CD4-positive, alpha-beta T cell (primary cell): ENCODE measurements at regions not wholly inside any gene's neighbourhood (a gene's known extent, or its start where the extent isn't known, plus 50 kb on each side); places are given as distances from the start of the nearest gene placed in this dataset.

Source experiments
- ATAC-seq: fragments of 200-7000 bp; cut with Tn5 transposase; one replicate; pipeline ENCODE4 v1.10.0; 2022; ENCODE audit warnings: mild to moderate bottlenecking; ENCODE audit not compliant: poor library complexity
- CTCF ChIA-PET: fragments of 350-600 bp; sonication (Branson Sonifier 250); formaldehyde crosslinking; loops from one replicate; lab custom pipeline; 2021; ENCODE audit warnings: antibody characterized with exemption, inconsistent platforms; lab: Charles Lee
- POLR2A ChIA-PET: fragments of 350-600 bp; sonication (Branson Sonifier 250); formaldehyde crosslinking; loops from one replicate; lab custom pipeline; 2021; ENCODE audit warnings: antibody characterized with exemption, inconsistent platforms; lab: Charles Lee
- DNase-seq, 14 experiments: peaks; one replicate each; pipeline ENCODE4 v3.0.0-alpha.2; 2013 to 2020; ENCODE audit warnings: mixed read lengths in 2 of 14
- H3K27ac ChIP-seq, 2 donors: one replicate each; pipeline versions ENCODE4 v1.5.1 to v1.7.0; 2013; ENCODE audit warnings: low read length in 2 of 2, low read depth in 1 of 2, mild to moderate bottlenecking in 1 of 2
- H3K27me3 ChIP-seq, 2 experiments: 1 replicate in 1 of 2; 2 replicates in 1 of 2; pipeline versions ENCODE4 v1.6.1 to v1.7.0; 2013; ENCODE audit warnings: low read length in 2 of 2, control low read depth in 1 of 2, mild to moderate bottlenecking in 1 of 2, moderate library complexity in 1 of 2; ENCODE audit not compliant: insufficient read depth in 2 of 2, control insufficient read depth in 1 of 2
- H3K36me3 ChIP-seq: one replicate; pipeline ENCODE4 v1.6.1; 2013; ENCODE audit warnings: low read length, control low read depth; ENCODE audit not compliant: insufficient read depth
- H3K4me1 ChIP-seq: one replicate; pipeline ENCODE4 v1.6.1; 2013; ENCODE audit warnings: low read length, control low read depth; ENCODE audit not compliant: insufficient read depth
- H3K4me3 ChIP-seq: one replicate; pipeline ENCODE4 v1.5.1; 2013; ENCODE audit warnings: mild to moderate bottlenecking, low read length, moderate library complexity
- H3K9me3 ChIP-seq, 2 experiments: 1 replicate in 1 of 2; 2 replicates in 1 of 2; pipeline versions ENCODE4 v1.6.1 to v1.7.0; 2013; ENCODE audit warnings: low read length in 2 of 2, mild to moderate bottlenecking in 2 of 2, control low read depth in 1 of 2, moderate library complexity in 1 of 2; ENCODE audit not compliant: control insufficient read depth in 1 of 2, insufficient read depth in 1 of 2
- H3K27ac Mint-ChIP-seq: one replicate; pipeline ENCODE4 v1.8.0; 2020; ENCODE audit warnings: mixed read lengths
- H3K27me3 Mint-ChIP-seq: one replicate; pipeline ENCODE4 v1.8.0; 2021; ENCODE audit warnings: mixed read lengths
- H3K36me3 Mint-ChIP-seq: one replicate; pipeline ENCODE4 v1.8.0; 2021; ENCODE audit warnings: low read depth, mixed read lengths
- H3K4me1 Mint-ChIP-seq: one replicate; pipeline ENCODE4 v1.8.0; 2021; ENCODE audit warnings: low read depth, mixed read lengths
- H3K4me3 Mint-ChIP-seq: one replicate; pipeline ENCODE4 v1.8.0; 2020; ENCODE audit warnings: mild to moderate bottlenecking, mixed read lengths
- H3K9me3 Mint-ChIP-seq: one replicate; pipeline ENCODE4 v1.8.0; 2020; ENCODE audit warnings: mixed read lengths
- CTCF ChIP-seq: fragments of 200-600 bp; IDR thresholded peaks from one replicate; pipeline ENCODE4 v1.8.0; 2022; ENCODE audit warnings: antibody characterized with exemption, mild to moderate bottlenecking
- intact Hi-C, 2 experiments: fragments of 100-400 bp; cut with DNase I in 1 of 2; cut with micrococcal nuclease in 1 of 2; formaldehyde crosslinking; loops; one replicate each; pipeline versions ENCODE4 v1.15.1 to v1.9.0; 2023 to 2025; cut with DNase I, micrococcal nuclease

- no peak for TF ChIP-seq CTCF
- Mint-ChIP-seq H3K4me1 (no peaks in the 10 kb centered on the region), H3K36me3 (no peaks in the 10 kb centered on the region), H3K9me3 (peaks cover 9% of the 10 kb centered on the region), H3K27ac (no peak overlapping the region), H3K4me3 (no peak overlapping the region), H3K27me3 (no peaks in the 10 kb centered on the region)
- intact Hi-C loops, result no loop called here
- DNase-seq (no peak), ATAC-seq (no peak)
- Histone ChIP-seq H3K9me3 (peaks cover 0 to 4% of the 10 kb centered on the region in 2 experiments), H3K27ac (no peak overlapping the region), H3K36me3 (no peaks in the 10 kb centered on the region), H3K27me3 (no peaks in the 10 kb centered on the region), H3K4me3 (no peak overlapping the region), H3K4me1 (no peaks in the 10 kb centered on the region)
- POLR2A ChIA-PET, result no interaction called here
- CTCF ChIA-PET, result no interaction called here
These were observed 981.0 kb upstream of the CDH2 start for GRCh38 chr18:29157905-29158304.

GRCh38 chr18:29157057-29157780 lies 980.3 kb upstream of the CDH2 start:
- Mint-ChIP-seq H3K36me3 (no peaks in the 10 kb centered on the region), H3K4me3 (no peak overlapping the region), H3K4me1 (no peaks in the 10 kb centered on the region), H3K27me3 (no peaks in the 10 kb centered on the region), H3K27ac (no peak overlapping the region), H3K9me3 (peaks cover 10% of the 10 kb centered on the region)
- DNase-seq, result no peak
- H3K27ac ChIP-seq, result no peak overlapping the region
- ATAC-seq, result no peak
- H3K4me1 ChIP-seq, result no peaks in the 10 kb centered on the region
- H3K36me3 ChIP-seq, result no peaks in the 10 kb centered on the region
- H3K4me3 ChIP-seq, result no peak overlapping the region
- H3K9me3 ChIP-seq, result peaks cover 0 to 4% of the 10 kb centered on the region in 2 experiments
- POLR2A ChIA-PET, result no interaction called here
- no peaks in the 10 kb centered on the region for H3K27me3 ChIP-seq
- CTCF ChIA-PET, result no interaction called here
- TF ChIP-seq CTCF, result no peak
- intact Hi-C loops, result no loop called here

- Mint-ChIP-seq H3K27ac (no peak overlapping the region), H3K9me3 (peaks cover 10% of the 10 kb centered on the region), H3K27me3 (no peaks in the 10 kb centered on the region), H3K4me1 (no peaks in the 10 kb centered on the region), H3K36me3 (no peaks in the 10 kb centered on the region), H3K4me3 (no peak overlapping the region)
- Histone ChIP-seq H3K27ac (no peak overlapping the region), H3K9me3 (peaks cover 0 to 4% of the 10 kb centered on the region in 2 experiments), H3K36me3 (no peaks in the 10 kb centered on the region), H3K27me3 (no peaks in the 10 kb centered on the region), H3K4me1 (no peaks in the 10 kb centered on the region), H3K4me3 (no peak overlapping the region)
- ChIA-PET POLR2A (no interaction called here), CTCF (no interaction called here)
- intact Hi-C loops, result no loop called here
- DNase-seq (no peak), ATAC-seq (no peak)
- TF ChIP-seq CTCF, result no peak
These were observed 979.6 kb upstream of the CDH2 start for GRCh38 chr18:29156531-29156930.
